Transverse colon (tissue), 4 donors: ENCODE measurements at regions not wholly inside any gene's neighbourhood (a gene's known extent, or its start where the extent isn't known, plus 50 kb on each side); places are given as distances from the start of the nearest gene placed in this dataset.

Source experiments
- CTCF ChIP-seq, 5 experiments: fragments of 200-600 bp in 3 of 5; fragments of 450-650 bp in 2 of 5; sonication (generic) in 3 of 5; IDR thresholded peaks; 1 replicate in 2 of 5; 2 replicates in 3 of 5; pipeline ENCODE4 v1.5.1; 2016 to 2017; ENCODE audit warnings: antibody characterized with exemption in 5 of 5, inconsistent platforms in 3 of 5, mild to moderate bottlenecking in 2 of 5, moderate library complexity in 1 of 5
- EP300 ChIP-seq: sonication (generic); formaldehyde crosslinking; IDR thresholded peaks from one replicate; pipeline ENCODE4 v1.6.1; 2017; ENCODE audit warnings: antibody characterized with exemption, low read depth
- POLR2A ChIP-seq: fragments of 450-650 bp; IDR thresholded peaks from one replicate; pipeline ENCODE4 v1.6.1; 2016; ENCODE audit warnings: antibody characterized with exemption, mild to moderate bottlenecking, moderate library complexity
- POLR2AphosphoS5 ChIP-seq, 3 donors: sonication (generic); formaldehyde crosslinking; IDR thresholded peaks; one replicate each; pipeline ENCODE4 v1.6.1; 2016; ENCODE audit warnings: antibody characterized with exemption in 3 of 3

DNA sequence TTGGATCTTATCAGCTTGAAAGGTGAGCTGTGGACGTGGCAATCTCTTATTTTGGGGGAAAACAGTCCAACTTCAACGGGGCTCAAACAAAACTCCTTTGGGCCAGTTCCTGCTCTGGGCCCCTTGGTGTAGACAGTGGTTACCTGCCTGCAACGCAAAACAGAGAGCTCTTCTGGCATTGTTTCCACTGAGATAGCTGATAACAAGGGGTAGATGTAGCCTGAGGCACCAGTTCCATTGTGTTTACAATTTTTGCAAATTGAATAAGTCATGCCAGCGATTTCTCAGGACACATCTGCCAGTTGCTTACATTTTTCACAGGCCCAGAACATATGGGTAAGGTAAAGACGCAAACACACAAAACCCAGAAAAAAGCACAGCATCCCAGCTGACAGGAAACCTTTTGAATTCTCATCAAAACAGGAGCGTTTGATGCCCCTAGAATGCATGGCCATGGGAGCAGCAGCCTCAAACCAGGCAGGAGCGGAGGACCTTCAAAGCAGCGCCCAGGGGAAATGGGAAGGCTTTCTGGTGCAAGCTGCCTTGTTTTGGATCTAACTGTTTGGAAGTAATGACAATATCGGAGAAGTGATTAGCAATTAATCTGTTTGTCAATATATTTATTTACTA lies 259.7 kb downstream of the AACS start:
- no peak for TF ChIP-seq EP300
- no peak for TF ChIP-seq POLR2A
- TF ChIP-seq CTCF (IDR thresholded peaks at IDR 0.05): no peak
- TF ChIP-seq POLR2AphosphoS5 (IDR thresholded peaks at IDR 0.05): no peak
